ENCODE measurements at regions not wholly inside any gene's neighbourhood (a gene's known extent, or its start where the extent isn't known, plus 50 kb on each side); places are given as distances from the start of the nearest gene placed in this dataset.

- Histone ChIP-seq H3K4me3 (ENCODE audit: low read depth, low read length) (no peak overlapping the region), H3K36me3 (ENCODE audit: control insufficient read depth, insufficient read depth, low read length) (no peaks in the 10 kb centered on the region), H3K27me3 (ENCODE audit: control insufficient read depth, insufficient read depth, low read length) (no peaks in the 10 kb centered on the region)
- FAIRE-seq (no peak), DNase-seq (ENCODE audit: low read depth) (no peak)
- TF ChIP-seq CTCF (IDR thresholded peaks at IDR 0.05; ENCODE audit: insufficient read depth, low read length, severe bottlenecking) = no peak
Observed at GRCh38 chr2:145066151-145066661, 546.3 kb upstream of the ZEB2 start.

GRCh38 chr2:145065342-145065741 lies 545.4 kb upstream of the ZEB2 start:
- FAIRE-seq = no peak
- Histone ChIP-seq H3K27me3 (ENCODE audit: control insufficient read depth, insufficient read depth, low read length) (no peaks in the 10 kb centered on the region), H3K36me3 (ENCODE audit: control insufficient read depth, insufficient read depth, low read length) (no peaks in the 10 kb centered on the region), H3K4me3 (ENCODE audit: low read depth, low read length) (no peak overlapping the region)
- no peak for TF ChIP-seq CTCF (IDR thresholded peaks at IDR 0.05; ENCODE audit: insufficient read depth, low read length, severe bottlenecking)
- DNase-seq (ENCODE audit: low read depth) = no peak

DNA sequence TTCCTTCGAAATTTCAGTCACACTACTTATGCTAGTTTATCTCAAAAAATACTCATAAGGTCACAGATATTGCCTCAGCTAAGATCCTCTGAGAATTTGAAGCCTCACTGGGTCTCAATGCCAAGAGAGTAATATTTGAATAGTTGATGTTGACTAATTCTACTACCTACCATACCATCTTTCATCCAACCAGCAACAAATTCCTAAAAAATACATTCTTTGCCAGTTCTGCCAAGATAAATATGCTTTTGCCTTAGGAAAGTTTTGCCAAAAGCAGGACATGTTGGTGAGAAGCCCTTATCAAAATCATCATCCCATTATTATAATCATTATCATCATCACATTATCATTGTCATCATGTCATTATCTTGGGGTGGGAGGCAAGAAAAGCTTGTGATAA lies 544.6 kb upstream of the ZEB2 start:
- no peaks in the 10 kb centered on the region for H3K27me3 ChIP-seq (ENCODE audit: control insufficient read depth, insufficient read depth, low read length)
- H3K4me3 ChIP-seq (ENCODE audit: low read depth, low read length) = no peak overlapping the region
- no peaks in the 10 kb centered on the region for H3K36me3 ChIP-seq (ENCODE audit: control insufficient read depth, insufficient read depth, low read length)
- TF ChIP-seq CTCF (IDR thresholded peaks at IDR 0.05; ENCODE audit: insufficient read depth, low read length, severe bottlenecking) = no peak
- DNase-seq (ENCODE audit: low read depth) (no peak), FAIRE-seq (no peak)

- H3K4me3 ChIP-seq (ENCODE audit: low read depth, low read length) = no peak overlapping the region
- DNase-seq (ENCODE audit: low read depth) (peak; percentile 99), FAIRE-seq (peak; percentile 7)
- no peaks in the 10 kb centered on the region for H3K27me3 ChIP-seq (ENCODE audit: control insufficient read depth, insufficient read depth, low read length)
- TF ChIP-seq CTCF (IDR thresholded peaks at IDR 0.05; ENCODE audit: insufficient read depth, low read length, severe bottlenecking) = no peak
- H3K36me3 ChIP-seq (ENCODE audit: control insufficient read depth, insufficient read depth, low read length) = no peaks in the 10 kb centered on the region
Observed at GRCh38 chr2:145060876-145061275, 541.0 kb upstream of the ZEB2 start.

- H3K36me3 ChIP-seq (ENCODE audit: control insufficient read depth, insufficient read depth, low read length) = no peaks in the 10 kb centered on the region
- DNase-seq (ENCODE audit: low read depth) = peak; percentile 11
- no peak for FAIRE-seq
- no peak for TF ChIP-seq CTCF (IDR thresholded peaks at IDR 0.05; ENCODE audit: insufficient read depth, low read length, severe bottlenecking)
- H3K27me3 ChIP-seq (ENCODE audit: control insufficient read depth, insufficient read depth, low read length) = no peaks in the 10 kb centered on the region
- H3K4me3 ChIP-seq (ENCODE audit: low read depth, low read length) = no peak overlapping the region
Observed at GRCh38 chr2:145059914-145060313, 540.0 kb upstream of the ZEB2 start.

GRCh38 chr2:145059343-145059742 lies 539.4 kb upstream of the ZEB2 start:
- H3K4me3 ChIP-seq (ENCODE audit: low read depth, low read length) = no peak overlapping the region
- no peak for DNase-seq (ENCODE audit: low read depth)
- no peak for TF ChIP-seq CTCF (IDR thresholded peaks at IDR 0.05; ENCODE audit: insufficient read depth, low read length, severe bottlenecking)
- H3K27me3 ChIP-seq (ENCODE audit: control insufficient read depth, insufficient read depth, low read length) = no peaks in the 10 kb centered on the region
- FAIRE-seq = no peak
- H3K36me3 ChIP-seq (ENCODE audit: control insufficient read depth, insufficient read depth, low read length) = no peaks in the 10 kb centered on the region

All from bronchial epithelial cell (primary cell).